ENCODE measurements at regions not wholly inside any gene's neighbourhood (a gene's known extent, or its start where the extent isn't known, plus 50 kb on each side); places are given as distances from the start of the nearest gene placed in this dataset.

GRCh38 chr5:8247049-8247899 is 378.3 kb downstream of the MTRR start:
- no peak for TF ChIP-seq CTCF (IDR thresholded peaks at IDR 0.05; ENCODE audit: insufficient read depth in 1 of 2, low read depth in 1 of 2, low read length in 1 of 2, severe bottlenecking in 1 of 2, unreplicated experiment in 1 of 2)
- DNase-seq: no peak
- Histone ChIP-seq H3K9me3 (no peaks in the 10 kb centered on the region), H3K27me3 (replicated peaks; ENCODE audit: control insufficient read depth, insufficient read depth, low read length) (no peaks in the 10 kb centered on the region), H3K4me3 (ENCODE audit: low read depth, low read length) (no peak overlapping the region), H3K36me3 (ENCODE audit: control insufficient read depth, insufficient read depth, low read length) (no peaks in the 10 kb centered on the region), H3K4me1 (no peaks in the 10 kb centered on the region)
- H3K27me3 Mint-ChIP-seq (ENCODE audit: insufficient read depth, unreplicated experiment): peaks cover 19% of the 10 kb centered on the region
- BruUV-seq (replicated peaks): no TSS peak
- H3K36me3 Mint-ChIP-seq (ENCODE audit: insufficient read depth, unreplicated experiment): no peaks in the 10 kb centered on the region
- H3K27ac Mint-ChIP-seq (ENCODE audit: unreplicated experiment): no peak overlapping the region
- ChIA-PET POLR2A (no interaction called here), CTCF (interaction anchor here (0.7 kb wide), 1 partner anchor 93 kb away, joined by 3 read pairs; no protein-coding TSS in a partner anchor)
- no peak overlapping the region for H3K4me3 Mint-ChIP-seq (ENCODE audit: unreplicated experiment)
- intact Hi-C loops (cut with micrococcal nuclease; ENCODE audit: unreplicated experiment): no loop called here
- no peaks in the 10 kb centered on the region for H3K9me3 Mint-ChIP-seq (ENCODE audit: unreplicated experiment)
- H3K4me1 Mint-ChIP-seq (ENCODE audit: low read depth, unreplicated experiment): no peaks in the 10 kb centered on the region

- no peak overlapping the region for H3K4me3 ChIP-seq (ENCODE audit: low read depth, low read length)
- H3K4me1 ChIP-seq: no peaks in the 10 kb centered on the region
- no peaks in the 10 kb centered on the region for H3K9me3 ChIP-seq
- intact Hi-C loops (cut with micrococcal nuclease; ENCODE audit: unreplicated experiment): no loop called here
- DNase-seq: no peak
- POLR2A ChIA-PET: no interaction called here
- CTCF ChIA-PET: no interaction called here
- Mint-ChIP-seq H3K36me3 (ENCODE audit: insufficient read depth, unreplicated experiment) (no peaks in the 10 kb centered on the region), H3K4me1 (ENCODE audit: low read depth, unreplicated experiment) (no peaks in the 10 kb centered on the region), H3K4me3 (ENCODE audit: unreplicated experiment) (no peak overlapping the region), H3K9me3 (ENCODE audit: unreplicated experiment) (no peaks in the 10 kb centered on the region), H3K27me3 (ENCODE audit: insufficient read depth, unreplicated experiment) (peaks cover 13% of the 10 kb centered on the region), H3K27ac (ENCODE audit: unreplicated experiment) (no peak overlapping the region)
- no TSS peak for BruUV-seq (replicated peaks)
- H3K36me3 ChIP-seq (ENCODE audit: control insufficient read depth, insufficient read depth, low read length): no peaks in the 10 kb centered on the region
- no peaks in the 10 kb centered on the region for H3K27me3 ChIP-seq (replicated peaks; ENCODE audit: control insufficient read depth, insufficient read depth, low read length)
- TF ChIP-seq CTCF (IDR thresholded peaks at IDR 0.05; ENCODE audit: insufficient read depth in 1 of 2, low read depth in 1 of 2, low read length in 1 of 2, severe bottlenecking in 1 of 2, unreplicated experiment in 1 of 2): no peak
Observed at GRCh38 chr5:8253376-8253775, 384.4 kb downstream of the MTRR start.

- Histone ChIP-seq H3K9me3 (no peaks in the 10 kb centered on the region), H3K27me3 (replicated peaks; ENCODE audit: control insufficient read depth, insufficient read depth, low read length) (no peaks in the 10 kb centered on the region), H3K4me3 (ENCODE audit: low read depth, low read length) (no peak overlapping the region), H3K36me3 (ENCODE audit: control insufficient read depth, insufficient read depth, low read length) (no peaks in the 10 kb centered on the region), H3K4me1 (no peaks in the 10 kb centered on the region)
- no peaks in the 10 kb centered on the region for H3K9me3 Mint-ChIP-seq (ENCODE audit: unreplicated experiment)
- no peak overlapping the region for H3K4me3 Mint-ChIP-seq (ENCODE audit: unreplicated experiment)
- no TSS peak for BruUV-seq (replicated peaks)
- no peak for DNase-seq
- CTCF ChIA-PET: no interaction called here
- POLR2A ChIA-PET: no interaction called here
- no peak for TF ChIP-seq CTCF (IDR thresholded peaks at IDR 0.05; ENCODE audit: insufficient read depth in 1 of 2, low read depth in 1 of 2, low read length in 1 of 2, severe bottlenecking in 1 of 2, unreplicated experiment in 1 of 2)
- no peak overlapping the region for H3K27ac Mint-ChIP-seq (ENCODE audit: unreplicated experiment)
- peaks cover 13% of the 10 kb centered on the region for H3K27me3 Mint-ChIP-seq (ENCODE audit: insufficient read depth, unreplicated experiment)
- H3K36me3 Mint-ChIP-seq (ENCODE audit: insufficient read depth, unreplicated experiment): no peaks in the 10 kb centered on the region
- intact Hi-C loops (cut with micrococcal nuclease; ENCODE audit: unreplicated experiment): no loop called here
- H3K4me1 Mint-ChIP-seq (ENCODE audit: low read depth, unreplicated experiment): no peaks in the 10 kb centered on the region
Observed at GRCh38 chr5:8254674-8255073, 385.7 kb downstream of the MTRR start.

Data from Caco-2 (cell line).